H54 (cell line): ENCODE measurements at regions not wholly inside any gene's neighbourhood (a gene's known extent, or its start where the extent isn't known, plus 50 kb on each side); places are given as distances from the start of the nearest gene placed in this dataset.

Experiments used
- DNase-seq: peaks from one replicate; pipeline ENCODE4 v3.0.0; 2011; ENCODE audit warnings: low spot score, mixed read lengths; ENCODE audit not compliant: insufficient read length
- FAIRE-seq: peaks from 3 replicates; lab custom pipeline; 2011; peaks lifted over from hg19 to GRCh38; lab: Jason Lieb, UNC
- POLR2A ChIP-seq: IDR thresholded peaks from 2 replicates; pipeline ENCODE4 v1.6.1; 2011; ENCODE audit warnings: low read depth, mild to moderate bottlenecking, low read length

DNA sequence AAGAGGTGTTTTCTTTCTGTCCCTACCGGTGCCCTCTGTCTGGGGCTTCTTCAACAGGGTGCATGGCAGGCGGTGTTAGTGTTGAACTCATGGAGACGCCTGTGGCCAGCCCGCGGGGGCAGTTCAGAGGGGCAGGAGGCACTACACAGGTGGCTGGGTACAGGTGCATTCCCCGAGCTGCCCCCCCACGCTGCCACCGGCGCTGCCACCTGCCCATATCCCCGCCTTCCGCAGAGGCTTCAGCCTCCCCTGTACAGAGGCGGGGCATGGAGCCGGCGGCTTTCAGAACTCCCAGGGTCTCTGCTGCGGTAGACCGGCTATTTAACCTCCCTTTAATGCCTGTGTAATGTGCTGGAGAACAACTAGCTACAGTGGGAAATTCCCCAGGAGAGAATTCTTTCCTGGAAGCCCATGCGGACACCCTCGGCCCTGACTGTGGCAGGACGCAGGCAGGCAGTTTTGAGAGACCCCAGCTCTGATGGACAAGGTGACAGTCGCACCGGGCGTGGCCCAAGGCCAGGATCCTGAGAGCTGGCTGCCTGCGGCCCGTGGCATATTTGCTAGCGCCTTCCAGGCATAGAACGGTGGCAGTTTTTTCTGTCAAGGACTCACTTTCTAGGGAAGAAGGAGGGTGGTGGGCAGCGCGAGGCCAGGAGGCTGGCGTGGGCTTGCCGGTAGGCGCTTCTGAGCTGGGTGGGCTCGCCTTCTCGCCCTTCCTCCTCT is 53.7 kb upstream of the ZNF32 start:
- no peak for FAIRE-seq
- no peak for DNase-seq
- TF ChIP-seq POLR2A: no peak

DNA sequence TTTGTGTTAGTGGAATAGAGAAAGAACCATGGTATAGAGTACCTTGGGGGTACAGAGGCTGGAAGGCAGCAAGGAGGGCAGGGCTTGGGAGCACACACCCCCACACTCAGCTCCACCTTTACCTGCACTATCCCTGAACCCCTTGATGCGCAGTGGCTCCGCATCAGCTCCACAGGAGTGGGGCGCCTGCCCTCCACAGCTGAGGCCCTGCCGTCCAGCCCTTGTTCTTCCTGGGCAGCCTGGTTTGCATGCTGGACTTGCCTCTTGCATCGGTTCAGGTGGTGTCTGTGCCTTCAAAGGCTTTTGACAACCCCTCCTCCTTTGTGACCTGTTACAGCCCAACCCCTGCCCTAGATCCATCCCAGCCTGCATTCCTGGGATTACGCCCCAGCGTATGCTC is 52.6 kb upstream of the ZNF32 start:
- no peak for TF ChIP-seq POLR2A
- FAIRE-seq: no peak

DNA sequence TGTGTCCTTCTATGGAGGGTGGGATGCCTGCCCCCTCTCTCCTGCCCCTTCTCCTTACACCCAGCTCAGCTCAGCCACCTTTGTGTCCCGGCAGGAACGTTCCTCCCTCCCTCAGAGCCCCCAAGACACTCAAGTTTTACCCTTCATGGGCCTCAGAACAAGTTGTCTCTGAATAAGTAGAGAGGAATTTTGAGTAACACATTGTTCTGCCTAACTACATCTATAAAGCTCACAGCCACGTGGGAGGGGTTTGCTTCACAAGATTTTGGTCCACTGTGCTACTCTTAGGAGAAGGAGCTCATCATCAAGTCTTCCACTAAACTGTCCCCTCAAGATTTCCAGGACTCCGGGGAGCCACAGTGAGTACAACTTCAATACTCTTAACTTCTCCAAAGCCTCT is 51.6 kb upstream of the ZNF32 start:
- DNase-seq: no peak
- no peak for TF ChIP-seq POLR2A
- FAIRE-seq: no peak

More for the DNA sequence above, 52.6 kb upstream of the ZNF32 start:
- no peak for DNase-seq

DNA sequence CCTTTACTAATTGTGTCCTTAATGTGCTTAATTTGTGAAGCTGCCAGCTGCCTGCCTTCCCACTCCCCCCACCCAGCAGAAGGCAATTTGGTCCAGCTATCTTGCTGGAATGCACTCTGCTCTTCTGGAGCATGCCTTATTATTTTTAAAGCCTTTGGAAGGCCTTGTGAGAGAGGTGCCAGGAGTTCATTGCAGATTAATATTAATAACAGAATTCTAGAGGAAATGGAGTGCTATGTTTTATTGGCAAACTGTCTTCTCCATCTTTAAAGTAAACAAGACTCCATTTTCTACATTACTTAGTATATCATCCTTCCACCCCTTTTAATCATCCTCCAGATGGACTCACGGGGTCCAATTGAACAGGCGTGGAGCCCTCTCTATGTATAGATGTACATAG is 50.8 kb upstream of the ZNF32 start:
- no peak for DNase-seq
- TF ChIP-seq POLR2A: no peak
- no peak for FAIRE-seq
